HG02970 (cell line): ENCODE measurements at regions not wholly inside any gene's neighbourhood (a gene's known extent, or its start where the extent isn't known, plus 50 kb on each side); places are given as distances from the start of the nearest gene placed in this dataset.

ENCODE experiments used
- ATAC-seq: cut with Tn5 transposase; IDR thresholded peaks from one replicate; pipeline ENCODE4 v1.9.1; 2021; ENCODE audit warnings: mild to moderate bottlenecking, moderate library complexity, moderate number of reproducible peaks; ENCODE audit not compliant: unreplicated experiment, low FRiP score

GRCh38 chr16:66222756-66223155 lies 143.7 kb upstream of the CDH5 start:
- ATAC-seq, result no peak

- ATAC-seq, result no peak
These were observed 145.8 kb upstream of the CDH5 start for GRCh38 chr16:66220702-66221101.

GRCh38 chr16:66219491-66219890 lies 147.0 kb upstream of the CDH5 start:
- no peak for ATAC-seq

GRCh38 chr16:66212428-66212827 lies 154.1 kb upstream of the CDH5 start:
- no peak for ATAC-seq

GRCh38 chr16:66211651-66212050 lies 154.8 kb upstream of the CDH5 start:
- ATAC-seq, result no peak

GRCh38 chr16:66207883-66208265 lies 158.6 kb upstream of the CDH5 start:
- ATAC-seq, result no peak

GRCh38 chr16:66207139-66207882 lies 159.2 kb upstream of the CDH5 start:
- ATAC-seq, result no peak

GRCh38 chr16:66206363-66206762 lies 160.1 kb upstream of the CDH5 start:
- no peak for ATAC-seq

- no peak for ATAC-seq
These were observed 160.9 kb upstream of the CDH5 start for GRCh38 chr16:66205287-66206231.

GRCh38 chr16:66204756-66205155 lies 161.7 kb upstream of the CDH5 start:
- no peak for ATAC-seq

GRCh38 chr16:66203476-66203875 lies 163.0 kb upstream of the CDH5 start:
- ATAC-seq, result no peak

- ATAC-seq, result no peak
These were observed 167.3 kb upstream of the CDH5 start for GRCh38 chr16:66199189-66199588.

- no peak for ATAC-seq
These were observed 167.8 kb upstream of the CDH5 start for GRCh38 chr16:66198641-66199040.

- no peak for ATAC-seq
These were observed 168.7 kb upstream of the CDH5 start for GRCh38 chr16:66197668-66198278.

- ATAC-seq, result no peak
These were observed 169.7 kb upstream of the CDH5 start for GRCh38 chr16:66196770-66197169.

GRCh38 chr16:66194866-66195265 lies 171.6 kb upstream of the CDH5 start:
- no peak for ATAC-seq

GRCh38 chr16:66193543-66194229 lies 172.8 kb upstream of the CDH5 start:
- ATAC-seq, result no peak

- no peak for ATAC-seq
These were observed 176.1 kb upstream of the CDH5 start for GRCh38 chr16:66190411-66190810.

GRCh38 chr16:66189951-66190350 lies 176.5 kb upstream of the CDH5 start:
- ATAC-seq, result no peak

- no peak for ATAC-seq
These were observed 177.4 kb upstream of the CDH5 start for GRCh38 chr16:66188917-66189725.
